GOT3 (cell line): ENCODE measurements at regions not wholly inside any gene's neighbourhood (a gene's known extent, or its start where the extent isn't known, plus 50 kb on each side); places are given as distances from the start of the nearest gene placed in this dataset.
"Not testable (repeated sequence)": the region's sequence is repeated elsewhere in the genome, so short reads cannot be mapped to it uniquely, and the experiment has no call there.

Source experiments
- DNase-seq: peaks from one replicate; lab custom pipeline; 2025; ENCODE audit warnings: mixed read lengths; lab: John Stamatoyannopoulos, UW

DNA sequence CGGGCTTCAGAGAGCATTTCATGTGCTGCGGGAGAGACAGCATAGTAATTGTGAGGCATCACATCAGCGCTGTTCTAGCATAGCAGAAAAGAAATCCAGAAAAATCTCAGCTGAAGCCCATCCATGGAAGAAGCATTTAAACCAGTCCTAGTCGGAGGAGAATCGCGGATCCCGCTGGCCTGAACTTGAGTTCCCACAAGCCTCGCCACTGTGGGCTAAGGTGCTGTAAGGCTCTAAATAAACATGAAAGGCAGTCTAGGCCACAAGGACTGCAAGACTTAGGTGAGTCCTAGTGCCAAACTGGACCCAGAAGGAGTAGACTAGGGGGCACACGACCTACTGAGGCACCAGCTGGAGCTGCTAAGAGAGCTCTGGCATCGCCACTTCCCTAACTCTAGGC lies 1225.3 kb upstream of the CHAC2 start:
- DNase-seq = no peak

GRCh38 chr2:52539026-52539970 lies 1228.3 kb upstream of the CHAC2 start:
- no peak for DNase-seq

- DNase-seq = no peak
Observed at GRCh38 chr2:52537588-52537987, 1230.0 kb upstream of the CHAC2 start.

- DNase-seq = no peak
Observed at GRCh38 chr2:52536929-52537460, 1230.6 kb upstream of the CHAC2 start.

DNA sequence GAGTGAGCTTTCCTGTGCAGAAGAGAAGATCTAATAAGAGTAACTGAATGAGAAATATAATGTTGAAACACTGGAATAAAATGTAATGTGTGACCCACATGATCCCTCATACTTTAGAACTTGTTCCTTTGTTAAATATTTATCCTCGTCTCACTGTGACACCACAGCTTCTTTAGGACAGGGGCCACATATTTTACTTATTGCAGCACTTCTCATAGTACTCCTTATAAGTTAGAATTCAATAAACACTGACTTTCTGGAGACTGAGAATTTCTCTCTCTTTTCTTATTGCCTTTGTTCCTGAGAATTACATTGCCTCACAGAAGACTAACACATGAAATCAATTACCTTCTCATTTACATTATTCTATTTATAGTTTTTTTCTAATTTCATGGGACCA lies 1234.6 kb upstream of the CHAC2 start:
- DNase-seq = no peak

DNA sequence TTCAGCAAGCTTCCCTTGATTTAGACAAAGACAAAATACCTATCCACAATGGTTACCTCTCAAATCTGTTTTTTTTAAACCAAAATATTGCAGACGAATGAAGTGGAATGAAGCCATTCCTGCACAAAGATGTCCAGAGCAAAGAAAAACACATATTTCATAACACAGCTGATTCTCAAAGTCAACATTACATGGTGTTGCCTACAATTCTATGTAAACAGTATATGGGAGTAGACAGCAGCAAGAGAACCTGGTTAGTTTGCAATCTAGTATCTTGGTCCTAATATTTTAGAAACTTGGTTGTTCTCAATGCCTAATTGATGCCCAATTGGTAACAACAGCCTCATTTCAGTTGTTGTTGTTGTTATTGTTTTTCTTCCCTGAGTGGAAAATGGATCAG lies 1240.9 kb upstream of the CHAC2 start:
- no peak for DNase-seq

GRCh38 chr2:52520644-52521043 lies 1247.0 kb upstream of the CHAC2 start:
- DNase-seq = no peak

DNA sequence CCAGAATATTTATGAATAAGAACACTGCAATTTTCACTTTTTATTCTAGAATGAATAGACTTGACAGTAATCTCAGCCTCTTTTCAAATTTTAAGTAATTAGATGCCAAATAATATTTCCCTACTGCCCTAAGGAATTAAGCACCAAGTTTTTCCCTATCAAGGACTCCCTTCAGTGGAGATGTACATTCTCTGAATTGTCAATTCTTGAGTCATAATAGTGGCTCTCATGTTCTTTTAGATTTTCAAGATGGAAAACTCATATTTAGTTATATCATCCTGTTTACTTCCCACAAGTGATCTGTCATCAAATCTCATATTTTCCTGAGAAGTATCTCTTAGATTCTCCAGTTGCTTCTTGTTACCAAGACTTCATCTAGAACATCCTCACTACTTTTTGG lies 1248.9 kb upstream of the CHAC2 start:
- no peak for DNase-seq

DNA sequence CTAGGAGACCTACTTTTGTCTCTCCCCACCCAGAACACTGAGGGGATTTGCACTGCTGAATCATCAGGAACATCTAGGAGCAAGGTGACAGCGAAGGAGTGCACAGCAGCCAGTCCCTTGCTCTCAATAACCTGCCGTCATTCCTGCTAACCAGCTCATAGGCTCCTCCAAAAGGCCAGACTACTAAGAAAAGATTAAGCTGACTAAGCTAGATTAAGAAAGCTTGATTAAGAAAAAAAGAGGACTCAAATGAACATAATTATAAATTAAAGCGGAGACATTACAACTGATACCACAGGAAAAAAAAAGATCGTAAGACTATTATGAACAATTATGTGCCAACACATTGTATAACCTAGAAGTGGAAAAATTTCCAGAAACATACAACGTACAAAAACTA lies 1254.8 kb upstream of the CHAC2 start:
- no peak for DNase-seq

DNA sequence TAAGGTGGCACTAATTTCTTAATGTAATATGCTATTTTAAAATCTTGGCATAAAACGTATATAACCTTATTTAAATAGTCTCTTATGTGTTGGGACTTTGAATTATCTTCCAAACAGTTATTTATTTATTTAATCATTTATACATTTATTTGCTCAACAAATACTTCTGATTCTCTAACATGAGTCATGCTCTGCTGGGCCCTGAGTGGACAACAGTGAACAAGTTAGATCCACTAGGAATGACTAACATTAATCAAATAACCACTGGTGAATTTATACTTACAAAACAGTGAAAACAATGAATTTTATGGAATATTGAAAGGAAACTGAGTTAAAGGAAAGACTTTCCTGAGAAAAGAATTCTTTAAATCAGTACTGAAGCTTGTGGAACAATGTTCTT lies 1257.2 kb upstream of the CHAC2 start:
- no peak for DNase-seq

GRCh38 chr2:52502476-52502860 lies 1265.1 kb upstream of the CHAC2 start:
- DNase-seq = no peak

DNA sequence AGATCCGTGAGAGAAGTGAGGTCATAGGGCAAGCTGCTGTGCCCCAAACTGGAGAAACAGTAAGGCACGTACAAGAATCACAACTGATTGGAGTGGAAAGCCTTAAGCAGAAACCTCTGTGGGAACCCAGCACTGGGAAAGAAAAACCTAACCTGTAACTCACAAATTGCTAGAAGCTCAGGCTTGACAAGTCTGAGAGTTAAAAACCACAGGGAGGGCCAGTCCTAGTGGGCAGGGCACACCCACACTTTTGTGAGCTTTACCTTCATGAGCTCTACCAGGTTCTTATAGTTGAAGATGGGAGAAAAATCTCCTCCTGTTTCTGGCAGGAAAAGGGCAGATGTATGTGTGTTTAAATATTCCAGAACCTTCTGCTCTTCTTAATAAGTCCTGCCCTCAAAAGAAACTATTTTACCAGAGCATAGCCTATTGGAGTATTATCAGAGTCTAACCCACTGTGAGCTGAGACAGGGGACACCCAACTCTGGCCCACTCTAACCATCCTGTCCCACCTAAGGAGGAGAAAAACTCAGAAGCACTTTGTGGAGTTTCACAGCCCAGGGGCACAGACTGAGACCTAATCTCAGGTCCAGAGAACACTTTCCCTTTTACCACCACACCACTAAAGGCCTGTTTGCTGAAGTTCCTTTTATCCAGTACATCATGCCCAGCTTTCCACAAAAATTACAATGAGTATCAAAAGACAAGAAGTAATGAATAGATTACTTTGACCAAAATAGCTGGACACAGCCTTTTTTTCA lies 1265.7 kb upstream of the CHAC2 start:
- no peak for DNase-seq

- no peak for DNase-seq
Observed at GRCh38 chr2:52500561-52500960, 1267.0 kb upstream of the CHAC2 start.

GRCh38 chr2:52498077-52498750 lies 1269.4 kb upstream of the CHAC2 start:
- DNase-seq = no peak

- DNase-seq = no peak
Observed at GRCh38 chr2:52495816-52496215, 1271.8 kb upstream of the CHAC2 start.

DNA sequence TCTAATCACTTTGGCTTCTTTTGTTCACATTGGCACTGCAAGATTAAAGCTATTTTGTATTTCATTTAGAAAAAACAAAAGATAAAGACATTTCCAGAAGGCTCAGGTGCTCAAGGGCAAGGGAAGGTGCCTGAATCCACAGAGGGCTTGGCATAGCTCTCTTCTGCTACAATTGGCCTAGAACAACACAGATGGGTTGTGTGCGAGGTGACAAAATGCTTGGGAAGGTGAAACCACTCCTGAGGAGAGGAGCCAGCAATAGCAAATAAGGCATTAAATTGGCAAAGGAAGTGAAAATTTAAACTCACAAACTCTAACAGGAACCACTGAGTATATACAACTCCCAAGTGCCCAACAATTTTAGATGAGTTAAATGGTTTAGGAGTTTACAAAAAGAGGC lies 1290.4 kb upstream of the CHAC2 start:
- DNase-seq = no peak

- DNase-seq = no peak
Observed at GRCh38 chr2:52475590-52475989, 1292.0 kb upstream of the CHAC2 start.

- no peak for DNase-seq
Observed at GRCh38 chr2:52474091-52474490, 1293.5 kb upstream of the CHAC2 start.

DNA sequence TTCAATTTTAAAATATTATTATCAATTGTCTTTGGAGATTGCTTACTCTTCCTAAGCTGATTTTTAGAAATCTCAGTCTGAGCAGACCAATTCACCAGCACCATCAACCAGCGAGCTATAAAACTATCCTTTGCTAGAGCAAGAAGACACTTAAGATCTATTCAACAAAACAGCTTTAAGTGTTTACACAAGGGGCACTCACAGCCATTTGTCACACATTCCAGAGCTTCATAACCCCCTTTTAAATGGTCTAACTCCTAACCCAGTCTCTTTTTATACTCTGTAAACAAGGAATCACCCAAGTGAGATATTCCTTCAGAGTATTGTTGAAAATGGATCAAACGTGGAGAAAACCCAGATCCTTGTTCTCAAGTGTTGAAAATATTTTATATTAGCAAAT lies 1294.1 kb upstream of the CHAC2 start:
- DNase-seq = no peak

DNA sequence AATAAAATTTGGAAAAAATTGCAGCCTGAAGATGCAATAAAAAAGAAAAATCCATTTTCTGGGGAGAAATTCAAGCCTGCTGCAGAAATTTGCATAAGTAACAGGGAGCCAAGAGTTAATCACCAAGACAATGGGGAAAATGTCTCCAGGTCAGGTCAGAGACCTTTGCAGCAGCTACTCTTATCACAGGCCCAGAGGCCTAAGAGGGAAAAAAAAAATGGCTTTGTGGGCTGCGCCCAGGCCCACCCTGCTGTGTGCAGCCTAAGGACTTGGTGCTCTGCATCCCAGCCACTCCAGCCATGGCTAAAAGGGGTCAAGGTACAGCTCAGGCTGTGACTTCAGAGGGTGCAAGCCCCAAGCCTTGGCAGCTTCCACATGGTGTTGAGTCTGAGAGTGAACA lies 1297.1 kb upstream of the CHAC2 start:
- DNase-seq = not testable (repeated sequence)

DNA sequence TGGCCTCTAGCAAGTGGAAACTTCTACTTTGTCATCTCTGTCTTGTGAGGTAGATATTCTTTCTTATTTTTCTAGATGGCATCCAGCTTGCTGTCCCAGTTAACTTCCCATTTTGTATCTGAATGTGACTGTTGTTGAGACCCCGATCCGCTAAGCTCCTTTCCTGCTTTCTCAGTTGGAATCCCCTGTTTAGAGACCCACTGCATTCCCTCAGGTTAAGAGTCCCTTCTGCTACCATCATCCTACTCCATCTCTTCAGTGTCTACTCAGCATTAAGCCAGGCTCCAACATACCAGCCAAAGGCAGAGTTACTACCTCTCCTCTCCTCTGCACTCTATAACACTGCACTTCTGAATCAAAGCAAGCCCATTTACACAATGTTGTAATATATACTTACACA lies 1300.4 kb upstream of the CHAC2 start:
- DNase-seq = no peak

DNA sequence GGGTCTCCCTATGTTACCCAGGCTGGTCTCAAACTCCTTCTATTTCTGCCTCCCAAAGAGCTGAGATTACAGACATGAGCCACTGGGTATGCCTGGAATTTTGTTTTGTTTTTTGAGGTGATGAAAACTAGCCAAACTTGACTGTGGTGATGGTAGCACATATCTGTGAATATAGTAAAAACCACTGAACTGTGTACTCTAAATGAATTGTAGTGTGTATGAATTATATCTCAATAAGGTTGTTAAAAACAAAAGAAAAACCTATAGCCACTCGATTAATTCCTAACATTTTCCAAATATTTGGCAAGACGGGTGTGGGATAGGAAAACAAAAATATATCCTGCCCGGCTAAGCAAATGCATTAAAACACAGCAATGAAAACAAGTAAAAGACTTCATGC lies 1302.3 kb upstream of the CHAC2 start:
- no peak for DNase-seq
